Calu3 (cell line): ENCODE measurements at regions not wholly inside any gene's neighbourhood (a gene's known extent, or its start where the extent isn't known, plus 50 kb on each side); places are given as distances from the start of the nearest gene placed in this dataset.

Experiments
- BruUV-seq: library from RNA; stranded (reverse); fragments of 400-500 nt; replicated peaks from 2 replicates; lab custom pipeline; 2021; lab: Mats Ljungman, UMichigan
- CTCF ChIA-PET: fragments of 300-600 bp; sonication (Branson Sonifier 250); formaldehyde crosslinking; loops from one replicate; lab custom pipeline; 2022; ENCODE audit warnings: antibody characterized with exemption; lab: Charles Lee
- DNase-seq: peaks from one replicate; pipeline ENCODE4 v3.0.0; 2022
- H3K27ac Mint-ChIP-seq: one replicate; pipeline ENCODE4 v1.8.0; 2022; ENCODE audit warnings: mixed read lengths; ENCODE audit not compliant: unreplicated experiment
- H3K27me3 Mint-ChIP-seq: one replicate; pipeline ENCODE4 v1.8.0; 2022; ENCODE audit warnings: mixed read lengths; ENCODE audit not compliant: unreplicated experiment
- H3K36me3 Mint-ChIP-seq: one replicate; pipeline ENCODE4 v1.8.0; 2022; ENCODE audit warnings: mild to moderate bottlenecking, moderate library complexity, mixed read lengths; ENCODE audit not compliant: insufficient read depth, unreplicated experiment
- H3K4me1 Mint-ChIP-seq: one replicate; pipeline ENCODE4 v1.8.0; 2022; ENCODE audit warnings: mild to moderate bottlenecking, low read depth, mixed read lengths; ENCODE audit not compliant: unreplicated experiment
- H3K4me3 Mint-ChIP-seq: one replicate; pipeline ENCODE4 v1.8.0; 2022; ENCODE audit warnings: mild to moderate bottlenecking, low read depth, moderate library complexity, mixed read lengths; ENCODE audit not compliant: unreplicated experiment
- H3K9me3 Mint-ChIP-seq: one replicate; pipeline ENCODE4 v1.8.0; 2022; ENCODE audit warnings: low read depth, mixed read lengths; ENCODE audit not compliant: unreplicated experiment
- CTCF ChIP-seq: fragments of 200-600 bp; IDR thresholded peaks from one replicate; pipeline ENCODE4 v1.8.0; 2022; ENCODE audit warnings: antibody characterized with exemption; ENCODE audit not compliant: unreplicated experiment
- intact Hi-C: fragments of 100-400 bp; cut with micrococcal nuclease; formaldehyde crosslinking; loops from one replicate; pipeline ENCODE4 v1.10.0; 2022; ENCODE audit not compliant: unreplicated experiment

DNA sequence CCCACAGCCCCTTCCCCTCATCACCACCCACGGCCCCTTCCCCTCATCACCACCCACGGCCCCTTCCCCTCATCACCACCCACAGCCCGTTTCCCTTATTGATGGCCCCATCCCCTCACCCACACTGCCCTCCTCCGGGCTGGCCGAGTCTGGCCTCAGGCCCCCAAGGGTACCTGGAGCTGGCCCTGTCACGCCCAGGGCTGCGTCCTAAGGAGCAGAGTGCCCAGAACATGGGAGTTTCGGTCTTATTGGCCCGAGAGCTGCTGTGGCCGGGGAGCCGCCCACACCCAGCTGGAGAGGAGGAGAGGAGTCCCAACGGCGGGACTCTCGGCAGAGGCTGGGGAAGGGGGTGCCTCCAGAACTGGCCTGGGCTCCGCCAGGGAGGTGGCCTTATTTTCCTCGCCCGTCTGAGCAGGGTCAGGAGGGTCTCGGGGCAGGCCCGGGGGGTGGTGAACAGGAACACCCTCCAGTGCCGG lies 182.3 kb downstream of the KIF26A start:
- intact Hi-C loops = no loop called here
- Mint-ChIP-seq H3K27ac (no peak overlapping the region), H3K36me3 (no peaks in the 10 kb centered on the region), H3K4me3 (no peak overlapping the region), H3K9me3 (no peaks in the 10 kb centered on the region), H3K27me3 (peaks cover 75% of the 10 kb centered on the region), H3K4me1 (no peaks in the 10 kb centered on the region)
- no peak for DNase-seq
- no peak for TF ChIP-seq CTCF
- BruUV-seq = no TSS peak
- CTCF ChIA-PET = interaction anchor here (0.6 kb wide), 1 partner anchor 8 kb away, joined by 4 read pairs; no protein-coding TSS in a partner anchor

- CTCF ChIA-PET = interaction anchor here (0.6 kb wide), 1 partner anchor 8 kb away, joined by 4 read pairs; no protein-coding TSS in a partner anchor
- no TSS peak for BruUV-seq
- Mint-ChIP-seq H3K36me3 (no peaks in the 10 kb centered on the region), H3K27me3 (peaks cover 69% of the 10 kb centered on the region), H3K4me1 (no peaks in the 10 kb centered on the region), H3K4me3 (no peak overlapping the region), H3K27ac (no peak overlapping the region), H3K9me3 (no peaks in the 10 kb centered on the region)
- no peak for DNase-seq
- intact Hi-C loops = no loop called here
- no peak for TF ChIP-seq CTCF
Measured at GRCh38 chr14:104321088-104321801, 182.9 kb downstream of the KIF26A start.

DNA sequence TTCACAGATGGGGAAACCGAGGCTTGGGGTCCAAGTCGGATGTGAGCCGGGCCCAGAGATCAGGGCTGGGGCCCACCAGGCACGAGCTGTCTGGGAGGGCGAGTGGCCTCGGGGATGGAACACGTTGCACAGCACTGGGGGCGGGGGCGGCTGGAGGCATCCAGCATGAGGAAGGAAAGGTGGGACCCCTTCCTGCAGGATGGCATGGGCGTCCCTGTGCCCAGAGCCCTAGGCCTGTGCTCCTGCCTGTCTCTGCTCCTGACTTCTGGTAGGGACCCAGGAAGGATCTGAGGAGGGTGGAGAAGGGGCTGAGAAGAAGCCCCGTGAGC lies 183.4 kb downstream of the KIF26A start:
- Mint-ChIP-seq H3K27ac (no peak overlapping the region), H3K4me1 (no peaks in the 10 kb centered on the region), H3K36me3 (no peaks in the 10 kb centered on the region), H3K27me3 (peaks cover 64% of the 10 kb centered on the region), H3K9me3 (no peaks in the 10 kb centered on the region), H3K4me3 (no peak overlapping the region)
- CTCF ChIA-PET = no interaction called here
- BruUV-seq = no TSS peak
- intact Hi-C loops = no loop called here
- no peak for TF ChIP-seq CTCF
- no peak for DNase-seq

GRCh38 chr14:104322531-104323366 lies 184.4 kb downstream of the KIF26A start:
- no peak overlapping the region for H3K4me3 Mint-ChIP-seq

More at GRCh38 chr14:104322531-104323366, 184.4 kb downstream of the KIF26A start:
- intact Hi-C loops = no loop called here
- DNase-seq = no peak
- Mint-ChIP-seq H3K27me3 (peaks cover 56% of the 10 kb centered on the region), H3K9me3 (no peaks in the 10 kb centered on the region), H3K4me1 (no peaks in the 10 kb centered on the region), H3K27ac (no peak overlapping the region), H3K36me3 (no peaks in the 10 kb centered on the region)
- CTCF ChIA-PET = no interaction called here
- no peak for TF ChIP-seq CTCF
- BruUV-seq = no TSS peak
